ENCODE measurements at regions not wholly inside any gene's neighbourhood (a gene's known extent, or its start where the extent isn't known, plus 50 kb on each side); places are given as distances from the start of the nearest gene placed in this dataset.

- Histone ChIP-seq H3K27ac (no peak overlapping the region), H3K9me3 (peaks cover under 1 to 2% of the 10 kb centered on the region in 2 donors), H3K4me3 (no peak overlapping the region), H3K27me3 (no peaks in the 10 kb centered on the region), H3K4me1 (no peaks in the 10 kb centered on the region), H3K36me3 (no peaks in the 10 kb centered on the region)
- TF ChIP-seq POLR2AphosphoS5 (IDR thresholded peaks at IDR 0.05) (no peak), POLR2A (IDR thresholded peaks at IDR 0.05) (no peak), CTCF (IDR thresholded peaks at IDR 0.05) (no peak)
- DNase-seq (ENCODE audit: low spot score in 2 of 2), result no peak
- intact Hi-C loops (cut with DNase I; ENCODE audit: low total_unique reads), result no loop called here
Observed at GRCh38 chr11:97746818-97747217, 1273.9 kb upstream of the CNTN5 start.

GRCh38 chr11:97751405-97751804 lies 1269.3 kb upstream of the CNTN5 start:
- no peak overlapping the region for H3K4me3 ChIP-seq
- no peaks in the 10 kb centered on the region for H3K36me3 ChIP-seq
- no peaks in the 10 kb centered on the region for H3K27me3 ChIP-seq
- no peak for DNase-seq (ENCODE audit: low spot score in 2 of 2)
- intact Hi-C loops (cut with DNase I; ENCODE audit: low total_unique reads), result loop anchor here (5.0 kb wide), 2 partner anchors 104 to 1274 kb away; no protein-coding TSS in a partner anchor
- H3K27ac ChIP-seq, result no peak overlapping the region
- TF ChIP-seq POLR2AphosphoS5 (IDR thresholded peaks at IDR 0.05), result no peak
- TF ChIP-seq POLR2A (IDR thresholded peaks at IDR 0.05), result no peak
- TF ChIP-seq CTCF (IDR thresholded peaks at IDR 0.05), result no peak
- no peaks in the 10 kb centered on the region for H3K4me1 ChIP-seq
- peaks cover 7 to 12% of the 10 kb centered on the region in 2 donors for H3K9me3 ChIP-seq

DNA sequence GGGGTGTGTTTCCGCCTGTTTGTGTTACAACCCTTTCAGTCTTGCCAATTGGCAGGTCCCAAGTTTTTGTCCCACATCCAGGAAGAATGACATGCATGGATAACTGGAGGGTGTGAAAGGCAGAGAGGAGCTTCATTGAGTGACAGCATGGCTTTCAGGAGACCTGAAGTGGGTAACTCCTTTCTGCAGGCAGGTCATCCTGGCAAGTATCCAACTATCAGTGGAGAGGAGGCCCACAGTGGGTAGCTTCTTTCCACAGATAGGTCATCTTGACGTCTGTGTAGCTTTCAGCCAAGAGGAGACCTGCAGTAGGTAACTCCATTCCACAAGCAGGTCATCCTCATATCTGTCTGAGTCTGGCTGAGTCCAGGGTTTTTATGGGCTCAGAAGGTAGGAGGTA lies 1268.8 kb upstream of the CNTN5 start:
- Histone ChIP-seq H3K27me3 (no peaks in the 10 kb centered on the region), H3K4me3 (no peak overlapping the region), H3K9me3 (peaks cover 7 to 12% of the 10 kb centered on the region in 2 donors), H3K27ac (no peak overlapping the region), H3K36me3 (no peaks in the 10 kb centered on the region), H3K4me1 (no peaks in the 10 kb centered on the region)
- DNase-seq (ENCODE audit: low spot score in 2 of 2), result no peak
- intact Hi-C loops (cut with DNase I; ENCODE audit: low total_unique reads), result loop anchor here (5.0 kb wide), 2 partner anchors 105 to 1275 kb away; no protein-coding TSS in a partner anchor
- TF ChIP-seq POLR2AphosphoS5 (IDR thresholded peaks at IDR 0.05) (no peak), POLR2A (IDR thresholded peaks at IDR 0.05) (no peak), CTCF (IDR thresholded peaks at IDR 0.05) (no peak)

DNA sequence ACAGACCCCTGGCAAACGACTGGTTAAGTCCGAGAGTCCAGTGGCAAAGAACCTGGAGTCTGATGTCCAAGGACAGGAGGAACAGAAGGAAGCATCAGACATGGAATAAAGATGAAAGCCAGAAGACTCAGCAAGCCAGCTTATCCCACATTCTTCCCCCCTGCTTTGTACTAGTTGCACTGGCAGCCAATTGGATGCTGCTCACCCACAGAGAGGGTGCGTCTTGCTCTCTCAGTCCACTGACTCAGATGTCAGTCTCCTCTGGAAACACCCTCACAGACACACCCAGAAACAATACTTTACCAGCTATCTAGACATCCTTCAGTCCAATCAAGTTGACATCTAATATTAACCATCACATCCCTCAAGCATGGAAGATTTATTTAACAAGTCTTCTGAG lies 1265.8 kb upstream of the CNTN5 start:
- no peak for TF ChIP-seq POLR2A (IDR thresholded peaks at IDR 0.05)
- TF ChIP-seq CTCF (IDR thresholded peaks at IDR 0.05), result no peak
- no peak for TF ChIP-seq POLR2AphosphoS5 (IDR thresholded peaks at IDR 0.05)
- intact Hi-C loops (cut with DNase I; ENCODE audit: low total_unique reads), result loop anchor here (5.0 kb wide), 2 partner anchors 108 to 1278 kb away; no protein-coding TSS in a partner anchor
- Histone ChIP-seq H3K9me3 (peaks cover 7 to 12% of the 10 kb centered on the region in 2 donors), H3K27me3 (no peaks in the 10 kb centered on the region), H3K4me1 (no peaks in the 10 kb centered on the region), H3K36me3 (no peaks in the 10 kb centered on the region), H3K4me3 (no peak overlapping the region), H3K27ac (no peak overlapping the region)
- no peak for DNase-seq (ENCODE audit: low spot score in 2 of 2)

- no peak overlapping the region for H3K4me3 ChIP-seq
- TF ChIP-seq POLR2AphosphoS5 (IDR thresholded peaks at IDR 0.05), result no peak
- TF ChIP-seq CTCF (IDR thresholded peaks at IDR 0.05), result no peak
- no peak for TF ChIP-seq POLR2A (IDR thresholded peaks at IDR 0.05)
- H3K27ac ChIP-seq, result no peak overlapping the region
- H3K27me3 ChIP-seq, result no peaks in the 10 kb centered on the region
- intact Hi-C loops (cut with DNase I; ENCODE audit: low total_unique reads), result no loop called here
- no peak for DNase-seq (ENCODE audit: low spot score in 2 of 2)
- no peaks in the 10 kb centered on the region for H3K4me1 ChIP-seq
- H3K9me3 ChIP-seq, result peaks cover 7 to 10% of the 10 kb centered on the region in 2 donors
- no peaks in the 10 kb centered on the region for H3K36me3 ChIP-seq
Observed at GRCh38 chr11:97756571-97757335, 1264.0 kb upstream of the CNTN5 start.

All from breast epithelium (tissue), 4 donors.